ENCODE measurements at regions not wholly inside any gene's neighbourhood (a gene's known extent, or its start where the extent isn't known, plus 50 kb on each side); places are given as distances from the start of the nearest gene placed in this dataset.

DNA sequence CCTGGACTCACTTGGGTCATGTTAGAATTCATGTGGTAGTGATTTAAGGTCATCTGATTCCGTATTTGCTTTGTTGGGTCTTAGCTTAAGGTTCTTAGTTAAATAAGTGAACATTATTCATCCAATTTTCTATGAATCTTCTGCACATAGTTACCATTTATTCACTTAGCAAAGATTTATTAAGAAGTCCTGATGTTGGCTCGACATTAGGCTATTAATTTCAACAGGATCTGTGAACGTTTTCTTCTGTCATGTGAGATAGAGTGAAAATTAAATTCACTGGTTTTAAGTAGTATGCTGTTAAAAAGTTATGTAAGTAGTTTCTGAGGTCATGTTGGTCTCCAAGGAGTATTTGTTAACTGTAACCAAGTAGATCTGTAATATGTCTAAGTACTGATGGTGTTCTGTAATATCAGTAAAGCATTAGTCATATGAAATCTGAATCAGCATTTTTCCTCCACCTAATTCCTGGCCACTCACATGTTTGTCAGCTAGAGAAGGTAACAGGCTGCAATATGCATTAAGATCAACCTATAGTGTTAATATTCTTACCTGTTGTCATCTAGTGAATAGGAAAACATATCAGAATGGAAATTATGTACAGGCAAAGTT lies 155.6 kb downstream of the PCDH7 start:
- TF ChIP-seq, protein P1, sequence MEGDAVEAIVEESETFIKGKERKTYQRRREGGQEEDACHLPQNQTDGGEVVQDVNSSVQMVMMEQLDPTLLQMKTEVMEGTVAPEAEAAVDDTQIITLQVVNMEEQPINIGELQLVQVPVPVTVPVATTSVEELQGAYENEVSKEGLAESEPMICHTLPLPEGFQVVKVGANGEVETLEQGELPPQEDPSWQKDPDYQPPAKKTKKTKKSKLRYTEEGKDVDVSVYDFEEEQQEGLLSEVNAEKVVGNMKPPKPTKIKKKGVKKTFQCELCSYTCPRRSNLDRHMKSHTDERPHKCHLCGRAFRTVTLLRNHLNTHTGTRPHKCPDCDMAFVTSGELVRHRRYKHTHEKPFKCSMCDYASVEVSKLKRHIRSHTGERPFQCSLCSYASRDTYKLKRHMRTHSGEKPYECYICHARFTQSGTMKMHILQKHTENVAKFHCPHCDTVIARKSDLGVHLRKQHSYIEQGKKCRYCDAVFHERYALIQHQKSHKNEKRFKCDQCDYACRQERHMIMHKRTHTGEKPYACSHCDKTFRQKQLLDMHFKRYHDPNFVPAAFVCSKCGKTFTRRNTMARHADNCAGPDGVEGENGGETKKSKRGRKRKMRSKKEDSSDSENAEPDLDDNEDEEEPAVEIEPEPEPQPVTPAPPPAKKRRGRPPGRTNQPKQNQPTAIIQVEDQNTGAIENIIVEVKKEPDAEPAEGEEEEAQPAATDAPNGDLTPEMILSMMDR (IDR thresholded peaks at IDR 0.05; ENCODE audit: insufficient read depth, low read length, poor library complexity, severe bottlenecking) = no peak
- no peak for DNase-seq (ENCODE audit: extremely low read depth, insufficient read length)

DNA sequence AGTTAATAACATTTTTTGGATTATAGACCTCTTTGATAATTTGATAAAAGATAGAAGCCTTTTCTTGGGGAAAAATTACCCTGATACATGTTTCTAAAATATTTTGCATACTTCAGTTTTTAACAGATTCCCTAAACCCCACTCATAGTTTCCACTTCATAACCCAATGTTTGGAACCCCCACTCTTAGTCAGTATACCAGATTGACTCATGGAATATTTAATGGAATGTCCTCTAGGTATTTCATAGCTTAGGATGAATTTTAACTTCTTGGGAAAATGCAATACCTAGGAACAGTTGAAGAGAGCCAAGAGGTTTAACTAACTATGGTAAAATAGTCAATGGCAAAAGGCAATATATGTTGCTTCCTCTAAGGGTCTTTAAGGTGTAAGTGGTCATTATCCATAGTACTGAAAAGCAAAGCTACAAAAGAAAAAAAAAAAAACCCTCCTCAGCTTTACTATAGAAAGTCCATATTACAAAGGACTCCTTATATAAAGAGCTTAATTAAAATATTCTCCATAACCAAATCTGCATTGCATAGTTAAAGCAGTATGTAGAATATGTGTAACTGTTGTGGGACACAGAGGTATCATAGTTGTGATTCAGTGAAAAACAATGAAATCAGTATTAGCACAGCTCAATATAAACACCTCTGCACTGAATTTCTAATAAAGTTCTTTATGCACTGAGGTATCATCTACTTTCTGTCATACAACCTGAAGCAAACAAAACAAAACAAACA lies 159.9 kb downstream of the PCDH7 start:
- Histone ChIP-seq H3K36me3 (ENCODE audit: control insufficient read depth, insufficient read depth, low read length) (no peaks in the 10 kb centered on the region), H3K4me3 (replicated peaks; ENCODE audit: low read depth, low read length) (no peak overlapping the region), H3K27me3 (replicated peaks; ENCODE audit: control insufficient read depth, insufficient read depth, low read length) (no peaks in the 10 kb centered on the region)
- TF ChIP-seq, protein P1 (IDR thresholded peaks at IDR 0.05; ENCODE audit: insufficient read depth, low read length, poor library complexity, severe bottlenecking) = no peak
- DNase-seq (ENCODE audit: extremely low read depth, insufficient read length) = no peak

More for the DNA sequence above, 155.6 kb downstream of the PCDH7 start:
- H3K36me3 ChIP-seq (ENCODE audit: control insufficient read depth, insufficient read depth, low read length) = no peaks in the 10 kb centered on the region
- no peaks in the 10 kb centered on the region for H3K27me3 ChIP-seq (replicated peaks; ENCODE audit: control insufficient read depth, insufficient read depth, low read length)
- H3K4me3 ChIP-seq (replicated peaks; ENCODE audit: low read depth, low read length) = no peak overlapping the region

DNA sequence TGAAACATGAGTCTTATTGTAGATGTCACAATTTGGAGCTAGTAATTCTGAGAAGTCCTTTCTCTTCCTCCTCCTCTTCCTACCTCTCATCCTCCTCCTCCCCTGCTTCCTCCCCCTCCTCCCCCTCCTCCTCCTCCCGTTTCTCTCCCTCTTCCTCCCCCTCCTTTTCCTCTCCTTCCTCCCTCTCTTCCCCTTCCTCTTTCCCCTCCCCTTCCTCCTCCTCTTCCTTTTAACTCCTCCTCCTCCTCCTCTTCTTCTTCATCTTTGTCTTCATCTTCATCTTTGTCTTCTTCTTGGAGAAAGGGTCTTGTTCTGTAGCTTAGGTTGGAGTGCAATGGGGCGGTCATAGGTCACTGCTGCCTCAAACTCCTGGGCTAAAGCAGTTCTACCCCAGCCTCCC lies 161.8 kb downstream of the PCDH7 start:
- DNase-seq (ENCODE audit: extremely low read depth, insufficient read length) = no peak
- no peaks in the 10 kb centered on the region for H3K27me3 ChIP-seq (replicated peaks; ENCODE audit: control insufficient read depth, insufficient read depth, low read length)
- TF ChIP-seq, protein P1 (IDR thresholded peaks at IDR 0.05; ENCODE audit: insufficient read depth, low read length, poor library complexity, severe bottlenecking) = no peak
- H3K4me3 ChIP-seq (replicated peaks; ENCODE audit: low read depth, low read length) = no peak overlapping the region
- no peaks in the 10 kb centered on the region for H3K36me3 ChIP-seq (ENCODE audit: control insufficient read depth, insufficient read depth, low read length)

DNA sequence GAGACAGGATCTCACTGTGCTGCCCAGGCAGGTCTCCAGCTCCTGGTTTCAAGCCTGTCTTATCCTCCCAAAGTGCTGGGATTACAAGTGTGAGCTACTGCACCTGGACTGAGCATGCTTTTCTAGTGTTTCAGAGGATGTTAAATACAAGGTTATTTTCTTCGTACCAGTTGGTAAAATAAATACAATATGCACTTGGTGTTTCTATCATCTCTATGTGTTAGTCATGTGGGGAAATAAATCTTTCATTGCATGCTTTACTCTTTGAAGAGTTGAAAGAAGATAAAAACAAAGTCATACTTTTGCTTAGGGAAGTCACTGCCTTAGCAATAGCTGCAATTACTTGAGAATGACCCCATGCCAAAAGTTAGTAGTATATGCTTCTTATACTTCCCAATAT lies 162.3 kb downstream of the PCDH7 start:
- TF ChIP-seq, protein P1 (IDR thresholded peaks at IDR 0.05; ENCODE audit: insufficient read depth, low read length, poor library complexity, severe bottlenecking) = no peak
- no peak for DNase-seq (ENCODE audit: extremely low read depth, insufficient read length)
- H3K36me3 ChIP-seq (ENCODE audit: control insufficient read depth, insufficient read depth, low read length) = no peaks in the 10 kb centered on the region
- no peak overlapping the region for H3K4me3 ChIP-seq (replicated peaks; ENCODE audit: low read depth, low read length)
- H3K27me3 ChIP-seq (replicated peaks; ENCODE audit: control insufficient read depth, insufficient read depth, low read length) = no peaks in the 10 kb centered on the region

DNA sequence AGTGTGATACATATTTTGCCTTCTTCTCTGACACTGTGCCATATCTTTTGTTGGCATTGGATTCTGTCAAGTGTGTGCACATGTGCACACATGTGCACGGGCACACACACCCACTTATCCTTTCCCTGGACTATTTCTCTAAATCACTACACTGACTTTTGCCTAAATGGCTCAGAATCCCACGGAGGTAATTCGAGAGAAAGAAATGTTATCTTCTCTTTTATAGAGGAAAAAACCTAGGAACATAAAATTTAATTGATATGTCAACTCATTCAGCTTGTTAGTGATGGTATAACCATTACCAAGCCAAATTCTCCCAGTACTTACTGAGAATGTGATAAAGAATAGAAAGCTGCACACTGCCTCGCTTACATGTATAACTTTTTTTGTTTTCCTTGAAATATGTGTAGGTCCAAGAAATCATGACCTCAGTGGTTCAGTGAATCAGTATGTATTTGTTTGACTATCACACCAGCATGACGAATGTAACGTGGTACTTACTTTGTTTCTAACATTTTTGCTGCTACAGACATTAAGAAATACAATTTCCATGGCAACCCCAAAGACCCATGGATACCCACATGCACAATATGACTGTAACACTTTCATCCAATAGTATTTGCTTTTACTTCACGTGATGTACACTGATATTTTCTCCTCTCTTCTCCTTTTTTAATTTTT lies 163.0 kb downstream of the PCDH7 start:
- H3K4me3 ChIP-seq (replicated peaks; ENCODE audit: low read depth, low read length) = no peak overlapping the region
- no peak for DNase-seq (ENCODE audit: extremely low read depth, insufficient read length)
- TF ChIP-seq, protein P1 (IDR thresholded peaks at IDR 0.05; ENCODE audit: insufficient read depth, low read length, poor library complexity, severe bottlenecking) = no peak
- H3K36me3 ChIP-seq (ENCODE audit: control insufficient read depth, insufficient read depth, low read length) = no peaks in the 10 kb centered on the region
- H3K27me3 ChIP-seq (replicated peaks; ENCODE audit: control insufficient read depth, insufficient read depth, low read length) = no peaks in the 10 kb centered on the region
